ENCODE measurements at regions not wholly inside any gene's neighbourhood (a gene's known extent, or its start where the extent isn't known, plus 50 kb on each side); places are given as distances from the start of the nearest gene placed in this dataset.

- TF ChIP-seq POLR2A (IDR thresholded peaks at IDR 0.05; ENCODE audit: low read depth, low read length) (no peak), CTCF (IDR thresholded peaks at IDR 0.05; ENCODE audit: extremely low read depth in 1 of 2, insufficient read depth in 1 of 2, low read depth in 1 of 2, low read length in 2 of 2) (no peak), POLR2AphosphoS5 (IDR thresholded peaks at IDR 0.05; ENCODE audit: insufficient read depth, low read depth, low read length) (no peak), MYC (IDR thresholded peaks at IDR 0.05; ENCODE audit: low read depth, low read length) (no peak), EZH2 (IDR thresholded peaks at IDR 0.05; ENCODE audit: borderline replicate concordance, low read depth, low read length, severe bottlenecking) (no peak), JUN (IDR thresholded peaks at IDR 0.05; ENCODE audit: borderline replicate concordance, insufficient read depth, insufficient read length, low read depth) (no peak), MAX (IDR thresholded peaks at IDR 0.05; ENCODE audit: insufficient read depth, insufficient read length) (no peak), GATA2 (IDR thresholded peaks at IDR 0.05; ENCODE audit: insufficient read depth, insufficient read length, low read depth, low read length) (no peak), FOS (IDR thresholded peaks at IDR 0.05; ENCODE audit: borderline replicate concordance, insufficient read depth, low read length) (no peak)
Observed at GRCh38 chr7:79862447-79863210, 272.0 kb upstream of the GNAI1 start.

Data from endothelial cell of umbilical vein (primary cell).